ENCODE measurements at regions not wholly inside any gene's neighbourhood (a gene's known extent, or its start where the extent isn't known, plus 50 kb on each side); places are given as distances from the start of the nearest gene placed in this dataset.

DNA sequence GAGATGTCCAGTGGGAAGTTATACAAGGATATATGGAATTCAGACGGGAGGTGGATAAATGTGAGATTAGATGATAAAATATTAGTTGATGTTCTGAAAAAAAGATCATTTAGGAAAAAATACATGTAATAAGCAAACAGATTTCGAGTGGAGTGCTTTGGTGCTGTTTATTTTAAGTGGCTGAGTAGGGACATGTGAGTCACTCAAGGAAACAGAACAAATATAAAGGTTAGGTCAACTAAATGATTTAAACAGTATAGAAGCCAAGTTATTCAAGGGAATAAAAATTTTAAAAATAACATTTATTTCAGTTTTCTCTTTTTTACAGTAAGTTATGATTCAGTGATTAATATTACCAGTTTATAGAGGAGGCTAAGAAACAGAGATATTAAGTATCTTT lies 1046.7 kb upstream of the B3GALT2 start:
- H3K4me1 ChIP-seq (ENCODE audit: insufficient read depth, low read length): no peaks in the 10 kb centered on the region
- no peaks in the 10 kb centered on the region for H3K27me3 ChIP-seq (ENCODE audit: insufficient read depth, low read length)
- no peak overlapping the region for H3K9ac ChIP-seq (ENCODE audit: low read depth, low read length)
- no peaks in the 10 kb centered on the region for H3K9me3 ChIP-seq (ENCODE audit: insufficient read depth, low read depth, low read length)
- no peak overlapping the region for H3K27ac ChIP-seq (ENCODE audit: low read length)
- H3K36me3 ChIP-seq (ENCODE audit: insufficient read depth, low read depth, low read length): no peaks in the 10 kb centered on the region
- H3K4me3 ChIP-seq (ENCODE audit: low read length): no peak overlapping the region

- Histone ChIP-seq H3K9ac (ENCODE audit: low read depth, low read length) (no peak overlapping the region), H3K4me1 (ENCODE audit: insufficient read depth, low read length) (no peaks in the 10 kb centered on the region), H3K36me3 (ENCODE audit: insufficient read depth, low read depth, low read length) (no peaks in the 10 kb centered on the region), H3K27me3 (ENCODE audit: insufficient read depth, low read length) (no peaks in the 10 kb centered on the region), H3K27ac (ENCODE audit: low read length) (no peak overlapping the region), H3K4me3 (ENCODE audit: low read length) (no peak overlapping the region), H3K9me3 (ENCODE audit: insufficient read depth, low read depth, low read length) (no peaks in the 10 kb centered on the region)
These were observed 1044.1 kb upstream of the B3GALT2 start for GRCh38 chr1:194230351-194231144.

DNA sequence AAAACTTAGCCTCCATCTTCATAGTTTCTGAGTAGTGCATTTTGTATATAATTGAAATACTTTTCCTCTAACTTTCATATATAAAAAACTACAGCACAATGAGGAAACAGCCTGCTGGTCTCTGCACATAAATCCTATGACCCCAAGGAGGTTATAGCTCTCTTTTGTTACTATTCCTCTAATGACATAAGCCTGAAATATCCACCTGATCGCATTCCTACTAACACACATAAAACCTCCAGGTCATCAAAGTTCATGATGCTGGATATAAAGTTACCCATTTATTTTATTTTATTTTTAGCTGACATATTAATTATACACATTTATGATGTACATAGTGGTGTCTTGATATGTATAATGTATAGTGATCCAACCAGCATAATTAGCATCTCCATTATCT lies 1042.0 kb upstream of the B3GALT2 start:
- Histone ChIP-seq H3K27me3 (ENCODE audit: insufficient read depth, low read length) (no peaks in the 10 kb centered on the region), H3K4me3 (ENCODE audit: low read length) (no peak overlapping the region), H3K9ac (ENCODE audit: low read depth, low read length) (no peak overlapping the region), H3K36me3 (ENCODE audit: insufficient read depth, low read depth, low read length) (no peaks in the 10 kb centered on the region), H3K9me3 (ENCODE audit: insufficient read depth, low read depth, low read length) (no peaks in the 10 kb centered on the region), H3K4me1 (ENCODE audit: insufficient read depth, low read length) (no peaks in the 10 kb centered on the region), H3K27ac (ENCODE audit: low read length) (no peak overlapping the region)

- Histone ChIP-seq H3K27ac (ENCODE audit: low read length) (no peak overlapping the region), H3K27me3 (ENCODE audit: insufficient read depth, low read length) (no peaks in the 10 kb centered on the region), H3K9me3 (ENCODE audit: insufficient read depth, low read depth, low read length) (no peaks in the 10 kb centered on the region), H3K4me1 (ENCODE audit: insufficient read depth, low read length) (no peaks in the 10 kb centered on the region), H3K4me3 (ENCODE audit: low read length) (no peak overlapping the region), H3K9ac (ENCODE audit: low read depth, low read length) (no peak overlapping the region), H3K36me3 (ENCODE audit: insufficient read depth, low read depth, low read length) (no peaks in the 10 kb centered on the region)
These were observed 1040.7 kb upstream of the B3GALT2 start for GRCh38 chr1:194227161-194227560.

- H3K36me3 ChIP-seq (ENCODE audit: insufficient read depth, low read depth, low read length): no peaks in the 10 kb centered on the region
- no peak overlapping the region for H3K4me3 ChIP-seq (ENCODE audit: low read length)
- H3K27me3 ChIP-seq (ENCODE audit: insufficient read depth, low read length): no peaks in the 10 kb centered on the region
- no peaks in the 10 kb centered on the region for H3K4me1 ChIP-seq (ENCODE audit: insufficient read depth, low read length)
- no peak overlapping the region for H3K27ac ChIP-seq (ENCODE audit: low read length)
- H3K9me3 ChIP-seq (ENCODE audit: insufficient read depth, low read depth, low read length): no peaks in the 10 kb centered on the region
- no peak overlapping the region for H3K9ac ChIP-seq (ENCODE audit: low read depth, low read length)
These were observed 1039.4 kb upstream of the B3GALT2 start for GRCh38 chr1:194225821-194226220.

DNA sequence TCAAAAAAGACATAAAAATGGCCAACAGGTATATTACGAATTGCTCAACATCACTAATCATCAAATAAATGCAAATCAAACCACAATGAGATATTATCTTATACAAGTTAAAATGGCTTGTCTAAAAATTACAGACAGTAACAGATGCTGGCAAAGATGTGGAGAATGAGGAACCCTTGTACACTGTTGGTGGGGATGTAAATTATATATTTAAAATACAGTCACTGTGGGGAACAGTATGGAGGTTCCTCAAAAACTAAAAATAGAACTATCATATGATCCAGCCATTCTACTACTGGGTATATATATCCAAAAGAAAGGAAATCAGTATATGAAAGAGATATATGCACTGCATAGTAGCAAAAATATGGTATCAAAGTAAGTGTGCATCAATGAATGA lies 1037.2 kb upstream of the B3GALT2 start:
- no peaks in the 10 kb centered on the region for H3K4me1 ChIP-seq (ENCODE audit: insufficient read depth, low read length)
- no peaks in the 10 kb centered on the region for H3K27me3 ChIP-seq (ENCODE audit: insufficient read depth, low read length)
- H3K9ac ChIP-seq (ENCODE audit: low read depth, low read length): no peak overlapping the region
- no peak overlapping the region for H3K4me3 ChIP-seq (ENCODE audit: low read length)
- H3K27ac ChIP-seq (ENCODE audit: low read length): no peak overlapping the region
- H3K9me3 ChIP-seq (ENCODE audit: insufficient read depth, low read depth, low read length): no peaks in the 10 kb centered on the region
- H3K36me3 ChIP-seq (ENCODE audit: insufficient read depth, low read depth, low read length): no peaks in the 10 kb centered on the region

DNA sequence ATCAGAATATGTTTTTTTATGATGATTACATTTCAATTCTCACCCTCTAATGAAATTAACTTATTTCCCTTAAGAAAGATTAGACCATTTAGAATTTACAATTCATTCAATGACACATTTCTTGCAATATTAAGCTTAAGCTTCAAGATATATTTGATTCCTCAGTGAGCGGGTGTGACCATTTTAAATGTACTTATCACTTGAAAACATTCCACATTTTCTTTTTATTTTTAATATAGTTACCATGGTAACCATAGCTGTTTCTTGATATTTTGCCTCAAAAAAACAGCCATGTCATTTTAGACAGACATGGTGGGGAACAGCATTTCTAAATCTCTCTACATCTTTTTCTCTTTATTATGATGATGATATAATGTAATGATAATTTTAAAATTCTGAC lies 1029.0 kb upstream of the B3GALT2 start:
- no peak overlapping the region for H3K4me3 ChIP-seq (ENCODE audit: low read length)
- H3K27ac ChIP-seq (ENCODE audit: low read length): no peak overlapping the region
- H3K27me3 ChIP-seq (ENCODE audit: insufficient read depth, low read length): no peaks in the 10 kb centered on the region
- no peaks in the 10 kb centered on the region for H3K36me3 ChIP-seq (ENCODE audit: insufficient read depth, low read depth, low read length)
- H3K9me3 ChIP-seq (ENCODE audit: insufficient read depth, low read depth, low read length): no peaks in the 10 kb centered on the region
- no peak overlapping the region for H3K9ac ChIP-seq (ENCODE audit: low read depth, low read length)
- H3K4me1 ChIP-seq (ENCODE audit: insufficient read depth, low read length): no peaks in the 10 kb centered on the region

GRCh38 chr1:194214735-194215134 lies 1028.3 kb upstream of the B3GALT2 start:
- H3K9ac ChIP-seq (ENCODE audit: low read depth, low read length): no peak overlapping the region
- no peak overlapping the region for H3K27ac ChIP-seq (ENCODE audit: low read length)
- H3K4me3 ChIP-seq (ENCODE audit: low read length): no peak overlapping the region
- H3K27me3 ChIP-seq (ENCODE audit: insufficient read depth, low read length): no peaks in the 10 kb centered on the region
- no peaks in the 10 kb centered on the region for H3K4me1 ChIP-seq (ENCODE audit: insufficient read depth, low read length)
- H3K36me3 ChIP-seq (ENCODE audit: insufficient read depth, low read depth, low read length): no peaks in the 10 kb centered on the region
- H3K9me3 ChIP-seq (ENCODE audit: insufficient read depth, low read depth, low read length): no peaks in the 10 kb centered on the region

DNA sequence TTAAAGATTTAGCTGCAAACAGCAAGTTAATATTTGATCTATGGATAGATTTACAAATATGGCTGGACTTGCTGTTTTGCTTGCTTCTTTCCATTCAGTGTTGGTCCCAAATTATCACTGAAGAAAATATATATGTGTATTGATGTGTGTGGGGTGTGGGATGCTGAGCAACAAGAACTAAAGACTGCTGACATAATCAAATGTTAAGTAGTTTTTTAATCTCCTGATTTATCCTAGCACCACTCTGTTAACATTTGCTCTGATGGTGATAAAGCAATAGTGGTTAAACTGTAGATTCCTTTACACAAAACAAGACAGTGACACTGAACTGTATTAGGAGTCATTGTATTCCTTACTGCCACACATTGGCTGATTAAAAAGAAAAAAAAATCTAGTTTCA lies 1023.5 kb upstream of the B3GALT2 start:
- Histone ChIP-seq H3K9ac (ENCODE audit: low read depth, low read length) (no peak overlapping the region), H3K4me1 (ENCODE audit: insufficient read depth, low read length) (no peaks in the 10 kb centered on the region), H3K27me3 (ENCODE audit: insufficient read depth, low read length) (no peaks in the 10 kb centered on the region), H3K36me3 (ENCODE audit: insufficient read depth, low read depth, low read length) (no peaks in the 10 kb centered on the region), H3K27ac (ENCODE audit: low read length) (no peak overlapping the region), H3K9me3 (ENCODE audit: insufficient read depth, low read depth, low read length) (no peaks in the 10 kb centered on the region), H3K4me3 (ENCODE audit: low read length) (no peak overlapping the region)

DNA sequence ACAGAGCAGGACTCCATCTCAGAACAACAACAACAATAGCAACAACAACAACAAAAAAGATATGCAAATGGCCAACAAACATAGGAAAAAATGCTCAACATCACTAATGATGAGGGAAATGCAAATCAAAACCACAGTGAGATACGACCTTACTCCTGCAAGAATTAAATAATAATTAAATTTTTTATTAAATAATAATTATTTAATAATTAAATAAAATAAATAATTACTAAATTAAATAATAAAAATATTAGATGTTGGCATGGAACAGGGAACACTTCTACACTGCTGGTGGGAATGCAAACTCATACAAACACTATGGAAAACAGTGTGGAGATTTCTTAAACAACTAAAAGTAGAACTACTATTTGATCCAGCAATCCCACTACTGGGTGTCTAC lies 1022.3 kb upstream of the B3GALT2 start:
- H3K27ac ChIP-seq (ENCODE audit: low read length): no peak overlapping the region
- H3K4me1 ChIP-seq (ENCODE audit: insufficient read depth, low read length): no peaks in the 10 kb centered on the region
- no peak overlapping the region for H3K9ac ChIP-seq (ENCODE audit: low read depth, low read length)
- H3K27me3 ChIP-seq (ENCODE audit: insufficient read depth, low read length): no peaks in the 10 kb centered on the region
- no peak overlapping the region for H3K4me3 ChIP-seq (ENCODE audit: low read length)
- no peaks in the 10 kb centered on the region for H3K36me3 ChIP-seq (ENCODE audit: insufficient read depth, low read depth, low read length)
- no peaks in the 10 kb centered on the region for H3K9me3 ChIP-seq (ENCODE audit: insufficient read depth, low read depth, low read length)

- Histone ChIP-seq H3K36me3 (ENCODE audit: insufficient read depth, low read depth, low read length) (no peaks in the 10 kb centered on the region), H3K4me1 (ENCODE audit: insufficient read depth, low read length) (no peaks in the 10 kb centered on the region), H3K27me3 (ENCODE audit: insufficient read depth, low read length) (no peaks in the 10 kb centered on the region), H3K4me3 (ENCODE audit: low read length) (no peak overlapping the region), H3K9me3 (ENCODE audit: insufficient read depth, low read depth, low read length) (no peaks in the 10 kb centered on the region), H3K9ac (ENCODE audit: low read depth, low read length) (no peak overlapping the region), H3K27ac (ENCODE audit: low read length) (no peak overlapping the region)
These were observed 1010.1 kb upstream of the B3GALT2 start for GRCh38 chr1:194196562-194196961.

- H3K27me3 ChIP-seq (ENCODE audit: insufficient read depth, low read length): no peaks in the 10 kb centered on the region
- H3K27ac ChIP-seq (ENCODE audit: low read length): no peak overlapping the region
- no peak overlapping the region for H3K9ac ChIP-seq (ENCODE audit: low read depth, low read length)
- H3K4me3 ChIP-seq (ENCODE audit: low read length): no peak overlapping the region
- no peaks in the 10 kb centered on the region for H3K36me3 ChIP-seq (ENCODE audit: insufficient read depth, low read depth, low read length)
- H3K9me3 ChIP-seq (ENCODE audit: insufficient read depth, low read depth, low read length): no peaks in the 10 kb centered on the region
- no peaks in the 10 kb centered on the region for H3K4me1 ChIP-seq (ENCODE audit: insufficient read depth, low read length)
These were observed 1008.3 kb upstream of the B3GALT2 start for GRCh38 chr1:194194724-194195123.
